ENCODE measurements at regions not wholly inside any gene's neighbourhood (a gene's known extent, or its start where the extent isn't known, plus 50 kb on each side); places are given as distances from the start of the nearest gene placed in this dataset.
"Not testable (repeated sequence)": the region's sequence is repeated elsewhere in the genome, so short reads cannot be mapped to it uniquely, and the experiment has no call there.

DNA sequence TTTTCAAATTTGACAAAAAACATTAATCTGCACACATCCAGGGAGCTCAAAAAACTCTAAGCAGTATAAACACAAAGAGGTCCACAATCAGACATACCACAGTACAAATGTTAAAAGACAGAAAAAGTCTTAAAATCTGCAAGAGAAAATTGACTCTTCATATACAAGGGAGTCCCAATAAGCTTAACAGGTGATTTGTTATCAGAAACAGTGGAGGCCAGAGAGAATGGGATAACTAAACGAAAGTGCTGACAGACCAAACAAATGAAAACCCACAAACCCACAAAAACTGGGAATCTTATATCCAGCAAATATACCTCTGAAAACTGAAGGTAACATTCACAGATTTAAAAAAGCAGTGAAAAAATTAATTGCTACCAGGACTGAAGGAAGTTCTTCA lies 182.0 kb upstream of the PAQR3 start:
- Histone ChIP-seq H3K27me3 (ENCODE audit: control insufficient read depth, insufficient read depth, low read length) (no peaks in the 10 kb centered on the region), H3K27ac (ENCODE audit: low read length) (no peak overlapping the region), H3K9me3 (ENCODE audit: control insufficient read depth, insufficient read depth, low read depth, low read length) (no peaks in the 10 kb centered on the region), H3K4me3 (ENCODE audit: low read depth in 2 of 2, low read length in 2 of 2) (no peak overlapping the region), H3K36me3 (ENCODE audit: control insufficient read depth, insufficient read depth, low read length) (no peaks in the 10 kb centered on the region), H3K4me1 (ENCODE audit: control insufficient read depth, insufficient read depth, low read length) (no peaks in the 10 kb centered on the region)
- DNase-seq (ENCODE audit: low read depth, low spot score): no peak
- TF ChIP-seq, protein P1, sequence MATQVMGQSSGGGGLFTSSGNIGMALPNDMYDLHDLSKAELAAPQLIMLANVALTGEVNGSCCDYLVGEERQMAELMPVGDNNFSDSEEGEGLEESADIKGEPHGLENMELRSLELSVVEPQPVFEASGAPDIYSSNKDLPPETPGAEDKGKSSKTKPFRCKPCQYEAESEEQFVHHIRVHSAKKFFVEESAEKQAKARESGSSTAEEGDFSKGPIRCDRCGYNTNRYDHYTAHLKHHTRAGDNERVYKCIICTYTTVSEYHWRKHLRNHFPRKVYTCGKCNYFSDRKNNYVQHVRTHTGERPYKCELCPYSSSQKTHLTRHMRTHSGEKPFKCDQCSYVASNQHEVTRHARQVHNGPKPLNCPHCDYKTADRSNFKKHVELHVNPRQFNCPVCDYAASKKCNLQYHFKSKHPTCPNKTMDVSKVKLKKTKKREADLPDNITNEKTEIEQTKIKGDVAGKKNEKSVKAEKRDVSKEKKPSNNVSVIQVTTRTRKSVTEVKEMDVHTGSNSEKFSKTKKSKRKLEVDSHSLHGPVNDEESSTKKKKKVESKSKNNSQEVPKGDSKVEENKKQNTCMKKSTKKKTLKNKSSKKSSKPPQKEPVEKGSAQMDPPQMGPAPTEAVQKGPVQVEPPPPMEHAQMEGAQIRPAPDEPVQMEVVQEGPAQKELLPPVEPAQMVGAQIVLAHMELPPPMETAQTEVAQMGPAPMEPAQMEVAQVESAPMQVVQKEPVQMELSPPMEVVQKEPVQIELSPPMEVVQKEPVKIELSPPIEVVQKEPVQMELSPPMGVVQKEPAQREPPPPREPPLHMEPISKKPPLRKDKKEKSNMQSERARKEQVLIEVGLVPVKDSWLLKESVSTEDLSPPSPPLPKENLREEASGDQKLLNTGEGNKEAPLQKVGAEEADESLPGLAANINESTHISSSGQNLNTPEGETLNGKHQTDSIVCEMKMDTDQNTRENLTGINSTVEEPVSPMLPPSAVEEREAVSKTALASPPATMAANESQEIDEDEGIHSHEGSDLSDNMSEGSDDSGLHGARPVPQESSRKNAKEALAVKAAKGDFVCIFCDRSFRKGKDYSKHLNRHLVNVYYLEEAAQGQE (IDR thresholded peaks at IDR 0.05; ENCODE audit: insufficient read depth in 1 of 2, low read depth in 2 of 2, low read length in 1 of 2): no peak
- TF ChIP-seq CTCF (IDR thresholded peaks at IDR 0.05) (no peak), SIN3A (IDR thresholded peaks at IDR 0.05; ENCODE audit: borderline replicate concordance, insufficient read depth, low read depth, low read length) (no peak), TCF7L2 (IDR thresholded peaks at IDR 0.05; ENCODE audit: low read depth, low read length) (no peak), POLR2AphosphoS5 (IDR thresholded peaks at IDR 0.05; ENCODE audit: low read depth, low read length) (no peak)
- in situ Hi-C loops (cut with HindIII; ENCODE audit: low pct_unique_long_range_greater_than_20kb, low sequenced_read_pairs) (no loop called here), intact Hi-C loops (cut with micrococcal nuclease; ENCODE audit: unreplicated experiment) (no loop called here)
- POLR2A ChIA-PET: no interaction called here
- BruUV-seq (replicated peaks): no TSS peak
- CTCF ChIA-PET: no interaction called here
- no peak for ATAC-seq

GRCh38 chr4:79117051-79117450 lies 177.8 kb upstream of the PAQR3 start:
- H3K27ac ChIP-seq (ENCODE audit: low read length); DNase-seq (ENCODE audit: low read depth, low spot score); BruUV-seq (replicated peaks); H3K4me3 ChIP-seq (ENCODE audit: low read depth in 2 of 2, low read length in 2 of 2); intact Hi-C loops (cut with micrococcal nuclease; ENCODE audit: unreplicated experiment); H3K36me3 ChIP-seq (ENCODE audit: control insufficient read depth, insufficient read depth, low read length); H3K4me1 ChIP-seq (ENCODE audit: control insufficient read depth, insufficient read depth, low read length); ATAC-seq; H3K27me3 ChIP-seq (ENCODE audit: control insufficient read depth, insufficient read depth, low read length); H3K9me3 ChIP-seq (ENCODE audit: control insufficient read depth, insufficient read depth, low read depth, low read length); in situ Hi-C loops (cut with HindIII; ENCODE audit: low pct_unique_long_range_greater_than_20kb, low sequenced_read_pairs); CTCF ChIA-PET; POLR2A ChIA-PET: not testable (repeated sequence)

GRCh38 chr4:79107014-79107413 lies 167.8 kb upstream of the PAQR3 start:
- POLR2A ChIA-PET: no interaction called here
- H3K4me3 ChIP-seq (ENCODE audit: low read depth in 2 of 2, low read length in 2 of 2): no peak overlapping the region
- H3K27me3 ChIP-seq (ENCODE audit: control insufficient read depth, insufficient read depth, low read length): no peaks in the 10 kb centered on the region
- no peaks in the 10 kb centered on the region for H3K9me3 ChIP-seq (ENCODE audit: control insufficient read depth, insufficient read depth, low read depth, low read length)
- DNase-seq (ENCODE audit: low read depth, low spot score) (no peak), ATAC-seq (no peak)
- no TSS peak for BruUV-seq (replicated peaks)
- intact Hi-C loops (cut with micrococcal nuclease; ENCODE audit: unreplicated experiment) (no loop called here), in situ Hi-C loops (cut with HindIII; ENCODE audit: low pct_unique_long_range_greater_than_20kb, low sequenced_read_pairs) (no loop called here)
- H3K27ac ChIP-seq (ENCODE audit: low read length): no peak overlapping the region
- no peaks in the 10 kb centered on the region for H3K4me1 ChIP-seq (ENCODE audit: control insufficient read depth, insufficient read depth, low read length)
- CTCF ChIA-PET: no interaction called here
- H3K36me3 ChIP-seq (ENCODE audit: control insufficient read depth, insufficient read depth, low read length): no peaks in the 10 kb centered on the region
- TF ChIP-seq SIN3A (IDR thresholded peaks at IDR 0.05; ENCODE audit: borderline replicate concordance, insufficient read depth, low read depth, low read length) (no peak), POLR2AphosphoS5 (IDR thresholded peaks at IDR 0.05; ENCODE audit: low read depth, low read length) (no peak), TCF7L2 (IDR thresholded peaks at IDR 0.05; ENCODE audit: low read depth, low read length) (no peak), CTCF (IDR thresholded peaks at IDR 0.05) (no peak)
- TF ChIP-seq, protein P1 (IDR thresholded peaks at IDR 0.05; ENCODE audit: insufficient read depth in 1 of 2, low read depth in 2 of 2, low read length in 1 of 2): no peak

Data from Panc1 (cell line).